A549 (cell line): ENCODE measurements at regions not wholly inside any gene's neighbourhood (a gene's known extent, or its start where the extent isn't known, plus 50 kb on each side); places are given as distances from the start of the nearest gene placed in this dataset.

ENCODE experiments used
- ATAC-seq, 2 experiments: fragments of 200-7000 bp in 1 of 2; fragments of >200 bp in 1 of 2; cut with Nextera tagmentation in 1 of 2; cut with Tn5 transposase in 1 of 2; 3 replicates each; pipeline versions ENCODE4 v1.8.0 to v1.9.1; 2018 to 2020; ENCODE audit warnings: mild to moderate bottlenecking in 1 of 2, moderate library complexity in 1 of 2
- CTCF ChIA-PET: fragments of 300-600 bp; sonication (Branson Sonifier 250); formaldehyde crosslinking; extraction: SDS; loops from one replicate; lab custom pipeline; 2021; ENCODE audit warnings: antibody characterized with exemption, inconsistent platforms; lab: Yijun Ruan, JAX
- POLR2A ChIA-PET: fragments of 350-600 bp; formaldehyde crosslinking; extraction: SDS; loops from one replicate; lab custom pipeline; 2021; ENCODE audit warnings: antibody characterized with exemption, inconsistent platforms; lab: Yijun Ruan, JAX
- DNase-seq, 2 experiments: peaks; one replicate each; pipeline versions ENCODE4 v3.0.0 to v3.0.0-alpha.2; 2011 to 2016; ENCODE audit warnings: low read depth in 1 of 2, low spot score in 1 of 2
- FAIRE-seq: peaks from 2 replicates; lab custom pipeline; 2011; peaks lifted over from hg19 to GRCh38; lab: Jason Lieb, UNC
- H3K27ac ChIP-seq, 2 experiments: fragments of >200 bp; sonication (Bioruptor Twin); formaldehyde crosslinking; 3 replicates each; pipeline ENCODE4 v1.5.1; 2016 to 2017
- H3K4me1 ChIP-seq: fragments of >200 bp; sonication (Bioruptor Twin); formaldehyde crosslinking; 3 replicates; pipeline ENCODE4 v1.6.1; 2016
- H3K4me2 ChIP-seq: fragments of >200 bp; sonication (Bioruptor Twin); formaldehyde crosslinking; 3 replicates; pipeline ENCODE4 v1.6.1; 2016
- H3K4me3 ChIP-seq: fragments of >200 bp; sonication (Bioruptor Twin); formaldehyde crosslinking; 3 replicates; pipeline ENCODE4 v1.5.1; 2016
- H3K9me3 ChIP-seq: fragments of >200 bp; sonication (Bioruptor Twin); formaldehyde crosslinking; 3 replicates; pipeline ENCODE4 v1.6.1; 2016
- BHLHE40 ChIP-seq: IDR thresholded peaks from 2 replicates; pipeline ENCODE4 v1.6.1; 2012; ENCODE audit warnings: low read depth, low read length, inconsistent platforms
- CBX2 ChIP-seq: fragments of 200-600 bp; sonication (generic); IDR thresholded peaks from 2 replicates; pipeline ENCODE4 v1.6.1; 2016; ENCODE audit warnings: low read depth, mild to moderate bottlenecking, borderline replicate concordance
- CEBPB ChIP-seq, 2 experiments: fragments of >200 bp in 1 of 2; sonication (Bioruptor Twin) in 1 of 2; formaldehyde crosslinking in 1 of 2; IDR thresholded peaks; 2 replicates each; pipeline ENCODE4 v1.6.1; 2012 to 2016
- CHD2 ChIP-seq: fragments of 150-350 bp; IDR thresholded peaks from 2 replicates; pipeline ENCODE4 v1.6.1; 2014; ENCODE audit warnings: low read length; ENCODE audit not compliant: partially characterized antibody
- EHMT2 ChIP-seq: fragments of 200-600 bp; sonication (generic); IDR thresholded peaks from 2 replicates; pipeline ENCODE4 v1.6.1; 2016; ENCODE audit warnings: antibody characterized with exemption, low read depth, mild to moderate bottlenecking, moderate library complexity
- EP300 ChIP-seq, 2 experiments: fragments of >200 bp; sonication (Bioruptor Twin); formaldehyde crosslinking; IDR thresholded peaks; 2 replicates in 1 of 2; 3 replicates in 1 of 2; pipeline ENCODE4 v1.6.1; 2016 to 2017
- ESRRA ChIP-seq: fragments of 150-350 bp; IDR thresholded peaks from 2 replicates; pipeline ENCODE4 v1.6.1; 2014; ENCODE audit warnings: mild to moderate bottlenecking, low read length, borderline replicate concordance
- FOXS1 ChIP-seq: fragments of 250-450 bp; sonication (Bioruptor Pico); IDR thresholded peaks from 2 replicates; pipeline ENCODE4 v1.5.0; 2020; ENCODE audit warnings: mild to moderate bottlenecking, moderate library complexity
- HDAC2 ChIP-seq: fragments of 200-600 bp; sonication (generic); IDR thresholded peaks from 2 replicates; pipeline ENCODE4 v1.6.1; 2016
- KDM1A ChIP-seq: fragments of 200-600 bp; sonication (generic); IDR thresholded peaks from 2 replicates; pipeline ENCODE4 v1.6.1; 2016; ENCODE audit warnings: low read depth, mild to moderate bottlenecking
- MAFK ChIP-seq: fragments of 450-650 bp; IDR thresholded peaks from 2 replicates; pipeline ENCODE4 v1.6.1; 2014; ENCODE audit not compliant: partially characterized antibody
- MYC ChIP-seq: IDR thresholded peaks from 2 replicates; pipeline ENCODE4 v1.6.1; 2012; ENCODE audit warnings: mild to moderate bottlenecking, inconsistent platforms, low read length, improper control_type of control experiment, borderline replicate concordance
- NFE2L2 ChIP-seq: fragments of 150-350 bp; conservative IDR thresholded peaks from 2 replicates; pipeline ENCODE4 v1.6.1; 2014; ENCODE audit warnings: low read length
- NPAS2 ChIP-seq: fragments of 250-450 bp; sonication (Bioruptor Pico); IDR thresholded peaks from 2 replicates; pipeline ENCODE4 v1.8.0; 2022; ENCODE audit warnings: mild to moderate bottlenecking, moderate library complexity, borderline replicate concordance
- POLR2A ChIP-seq: IDR thresholded peaks from 2 replicates; pipeline ENCODE4 v1.6.1; 2012; ENCODE audit warnings: mild to moderate bottlenecking, low read length
- POLR2AphosphoS2 ChIP-seq: conservative IDR thresholded peaks from 2 replicates; pipeline ENCODE4 v1.6.1; 2012; ENCODE audit warnings: low read length, improper control_type of control experiment, inconsistent platforms
- RARB ChIP-seq: fragments of 250-450 bp; sonication (Bioruptor Pico); IDR thresholded peaks from 2 replicates; pipeline ENCODE4 v1.8.0; 2021; ENCODE audit warnings: mild to moderate bottlenecking, moderate library complexity
- RNF2 ChIP-seq: fragments of 200-600 bp; sonication (generic); IDR thresholded peaks from 2 replicates; pipeline ENCODE4 v1.6.1; 2016; ENCODE audit warnings: low read depth, mild to moderate bottlenecking, antibody characterized with exemption, moderate library complexity, borderline replicate concordance
- SMC3 ChIP-seq: fragments of >200 bp; sonication (Bioruptor Twin); formaldehyde crosslinking; IDR thresholded peaks from 3 replicates; pipeline ENCODE4 v1.6.1; 2018; ENCODE audit warnings: inconsistent platforms
- TP53 ChIP-seq: fragments of 250-450 bp; sonication (Bioruptor Pico); IDR thresholded peaks from 2 replicates; pipeline ENCODE4 v1.5.0; 2021; ENCODE audit warnings: mild to moderate bottlenecking, moderate library complexity
- ZC3H11A ChIP-seq: fragments of 450-650 bp; IDR thresholded peaks from 2 replicates; pipeline ENCODE4 v1.6.1; 2014; ENCODE audit warnings: antibody characterized with exemption, mild to moderate bottlenecking
- ZFP36 ChIP-seq: fragments of 450-650 bp; IDR thresholded peaks from 2 replicates; pipeline ENCODE4 v1.6.1; 2014; ENCODE audit warnings: borderline replicate concordance; ENCODE audit not compliant: partially characterized antibody
- ZNF302 ChIP-seq: fragments of 250-450 bp; sonication (Bioruptor Pico); IDR thresholded peaks from 2 replicates; pipeline ENCODE4 v1.9.0; 2021; ENCODE audit warnings: inconsistent platforms, mild to moderate bottlenecking, moderate library complexity
- WGBS: methylation state at CpG from one replicate; pipeline ENCODE4 v1.1.6; 2017; ENCODE audit errors: missing lambda C conversion rate; 5-methylcytosine and 5-hydroxymethylcytosine counted together
- TF ChIP-seq, protein P1 (sequence below): fragments of >200 bp; sonication (Bioruptor Twin); formaldehyde crosslinking; IDR thresholded peaks from 3 replicates; pipeline ENCODE4 v1.6.1; 2016
- TF ChIP-seq, protein P2 (sequence below): fragments of 250-450 bp; sonication (Bioruptor Pico); IDR thresholded peaks from 2 replicates; pipeline ENCODE4 v1.5.0; 2021; ENCODE audit warnings: mild to moderate bottlenecking, moderate library complexity, borderline replicate concordance
- TF ChIP-seq, protein P3 (sequence below): fragments of 250-450 bp; sonication (Bioruptor Pico); IDR thresholded peaks from 2 replicates; pipeline ENCODE4 v1.5.0; 2020; ENCODE audit warnings: low read depth, mild to moderate bottlenecking, moderate library complexity
- TF ChIP-seq, protein P4 (sequence below): fragments of 200-600 bp; sonication (generic); IDR thresholded peaks from 2 replicates; pipeline ENCODE4 v1.6.1; 2016; ENCODE audit warnings: antibody characterized with exemption, mild to moderate bottlenecking, moderate library complexity

DNA sequence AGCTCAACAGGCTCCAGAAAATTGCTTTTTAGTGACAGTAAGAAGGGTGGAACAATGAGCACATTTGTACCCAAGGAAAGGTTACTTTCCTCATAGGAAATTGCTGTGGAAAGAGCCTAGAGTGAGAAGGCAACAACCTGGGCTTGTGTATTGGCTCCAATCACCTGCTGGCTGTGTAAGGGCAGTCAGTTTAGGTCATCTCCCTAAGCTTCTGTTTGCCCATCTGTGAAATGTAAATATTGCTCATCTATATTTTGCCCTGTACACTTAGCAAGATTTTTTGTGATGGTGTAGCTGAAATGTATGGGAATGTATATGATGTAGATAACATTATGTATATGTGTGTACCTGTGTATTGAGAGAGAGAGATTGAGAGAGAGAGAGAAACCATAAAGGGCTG is 225.2 kb upstream of the MPHOSPH6 start:
- Histone ChIP-seq H3K4me2 (no peak overlapping the region), H3K27ac (no peak overlapping the region), H3K4me1 (no peaks in the 10 kb centered on the region), H3K4me3 (no peak overlapping the region), H3K9me3 (no peaks in the 10 kb centered on the region)
- FAIRE-seq (no peak), ATAC-seq (no peak), DNase-seq (no peak)
- ChIA-PET POLR2A (no interaction called here), CTCF (no interaction called here)
- TF ChIP-seq HDAC2 (no peak), EP300 (IDR thresholded peaks at IDR 0.05) (no peak), TP53 (CRISPR knock-in tag) (no peak), NFE2L2 (no peak), CBX2 (no peak), FOXS1 (CRISPR knock-in tag) (no peak), KDM1A (no peak), RNF2 (no peak), POLR2A (no peak), POLR2AphosphoS2 (no peak)
- TF ChIP-seq, protein P1, sequence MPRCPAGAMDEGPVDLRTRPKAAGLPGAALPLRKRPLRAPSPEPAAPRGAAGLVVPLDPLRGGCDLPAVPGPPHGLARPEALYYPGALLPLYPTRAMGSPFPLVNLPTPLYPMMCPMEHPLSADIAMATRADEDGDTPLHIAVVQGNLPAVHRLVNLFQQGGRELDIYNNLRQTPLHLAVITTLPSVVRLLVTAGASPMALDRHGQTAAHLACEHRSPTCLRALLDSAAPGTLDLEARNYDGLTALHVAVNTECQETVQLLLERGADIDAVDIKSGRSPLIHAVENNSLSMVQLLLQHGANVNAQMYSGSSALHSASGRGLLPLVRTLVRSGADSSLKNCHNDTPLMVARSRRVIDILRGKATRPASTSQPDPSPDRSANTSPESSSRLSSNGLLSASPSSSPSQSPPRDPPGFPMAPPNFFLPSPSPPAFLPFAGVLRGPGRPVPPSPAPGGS, result no peak
- TF ChIP-seq, protein P2, sequence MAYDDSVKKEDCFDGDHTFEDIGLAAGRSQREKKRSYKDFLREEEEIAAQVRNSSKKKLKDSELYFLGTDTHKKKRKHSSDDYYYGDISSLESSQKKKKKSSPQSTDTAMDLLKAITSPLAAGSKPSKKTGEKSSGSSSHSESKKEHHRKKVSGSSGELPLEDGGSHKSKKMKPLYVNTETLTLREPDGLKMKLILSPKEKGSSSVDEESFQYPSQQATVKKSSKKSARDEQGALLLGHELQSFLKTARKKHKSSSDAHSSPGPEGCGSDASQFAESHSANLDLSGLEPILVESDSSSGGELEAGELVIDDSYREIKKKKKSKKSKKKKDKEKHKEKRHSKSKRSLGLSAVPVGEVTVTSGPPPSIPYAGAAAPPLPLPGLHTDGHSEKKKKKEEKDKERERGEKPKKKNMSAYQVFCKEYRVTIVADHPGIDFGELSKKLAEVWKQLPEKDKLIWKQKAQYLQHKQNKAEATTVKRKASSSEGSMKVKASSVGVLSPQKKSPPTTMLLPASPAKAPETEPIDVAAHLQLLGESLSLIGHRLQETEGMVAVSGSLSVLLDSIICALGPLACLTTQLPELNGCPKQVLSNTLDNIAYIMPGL (CRISPR knock-in tag), result no peak

DNA sequence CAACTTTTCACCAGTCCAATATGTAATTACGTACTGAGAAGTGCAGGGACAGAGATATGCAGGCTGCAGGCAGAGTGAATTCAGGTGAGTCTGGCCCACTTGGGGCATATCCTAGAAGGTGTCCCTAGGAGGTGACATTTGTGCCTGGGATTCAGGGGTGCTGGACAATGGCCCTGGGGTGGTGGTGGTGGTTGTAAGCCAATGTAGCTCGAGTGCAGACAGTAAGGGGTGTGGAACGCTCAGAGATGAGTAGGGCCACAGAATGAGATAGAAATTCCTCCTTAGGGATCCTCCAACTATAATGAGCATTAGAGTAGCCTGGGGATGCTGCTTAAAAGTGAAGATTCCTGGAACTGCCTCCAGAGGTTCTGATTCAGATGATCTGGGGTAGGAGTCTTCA is 221.7 kb upstream of the MPHOSPH6 start:
- CTCF ChIA-PET, result no interaction called here

More for the DNA sequence above, 221.7 kb upstream of the MPHOSPH6 start:
- H3K9me3 ChIP-seq, result no peaks in the 10 kb centered on the region
- FAIRE-seq (no peak), ATAC-seq (no peak), DNase-seq (no peak)
- 2% methylated on average over 3 of the region's 3 CpGs for WGBS
- no peak overlapping the region for H3K4me3 ChIP-seq
- POLR2A ChIA-PET, result no interaction called here
- TF ChIP-seq ESRRA (no peak), EHMT2 (no peak), MAFK (no peak), SMC3 (no peak), RARB (CRISPR knock-in tag) (no peak), ZC3H11A (no peak), RNF2 (no peak), BHLHE40 (no peak), CHD2 (no peak), MYC (no peak), NFE2L2 (no peak), CEBPB (IDR thresholded peaks at IDR 0.05) (no peak), ZNF302 (no peak), NPAS2 (CRISPR knock-in tag) (no peak), ZFP36 (no peak)
- TF ChIP-seq, protein P3, sequence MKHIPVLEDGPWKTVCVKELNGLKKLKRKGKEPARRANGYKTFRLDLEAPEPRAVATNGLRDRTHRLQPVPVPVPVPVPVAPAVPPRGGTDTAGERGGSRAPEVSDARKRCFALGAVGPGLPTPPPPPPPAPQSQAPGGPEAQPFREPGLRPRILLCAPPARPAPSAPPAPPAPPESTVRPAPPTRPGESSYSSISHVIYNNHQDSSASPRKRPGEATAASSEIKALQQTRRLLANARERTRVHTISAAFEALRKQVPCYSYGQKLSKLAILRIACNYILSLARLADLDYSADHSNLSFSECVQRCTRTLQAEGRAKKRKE, result no peak
- TF ChIP-seq, protein P4, sequence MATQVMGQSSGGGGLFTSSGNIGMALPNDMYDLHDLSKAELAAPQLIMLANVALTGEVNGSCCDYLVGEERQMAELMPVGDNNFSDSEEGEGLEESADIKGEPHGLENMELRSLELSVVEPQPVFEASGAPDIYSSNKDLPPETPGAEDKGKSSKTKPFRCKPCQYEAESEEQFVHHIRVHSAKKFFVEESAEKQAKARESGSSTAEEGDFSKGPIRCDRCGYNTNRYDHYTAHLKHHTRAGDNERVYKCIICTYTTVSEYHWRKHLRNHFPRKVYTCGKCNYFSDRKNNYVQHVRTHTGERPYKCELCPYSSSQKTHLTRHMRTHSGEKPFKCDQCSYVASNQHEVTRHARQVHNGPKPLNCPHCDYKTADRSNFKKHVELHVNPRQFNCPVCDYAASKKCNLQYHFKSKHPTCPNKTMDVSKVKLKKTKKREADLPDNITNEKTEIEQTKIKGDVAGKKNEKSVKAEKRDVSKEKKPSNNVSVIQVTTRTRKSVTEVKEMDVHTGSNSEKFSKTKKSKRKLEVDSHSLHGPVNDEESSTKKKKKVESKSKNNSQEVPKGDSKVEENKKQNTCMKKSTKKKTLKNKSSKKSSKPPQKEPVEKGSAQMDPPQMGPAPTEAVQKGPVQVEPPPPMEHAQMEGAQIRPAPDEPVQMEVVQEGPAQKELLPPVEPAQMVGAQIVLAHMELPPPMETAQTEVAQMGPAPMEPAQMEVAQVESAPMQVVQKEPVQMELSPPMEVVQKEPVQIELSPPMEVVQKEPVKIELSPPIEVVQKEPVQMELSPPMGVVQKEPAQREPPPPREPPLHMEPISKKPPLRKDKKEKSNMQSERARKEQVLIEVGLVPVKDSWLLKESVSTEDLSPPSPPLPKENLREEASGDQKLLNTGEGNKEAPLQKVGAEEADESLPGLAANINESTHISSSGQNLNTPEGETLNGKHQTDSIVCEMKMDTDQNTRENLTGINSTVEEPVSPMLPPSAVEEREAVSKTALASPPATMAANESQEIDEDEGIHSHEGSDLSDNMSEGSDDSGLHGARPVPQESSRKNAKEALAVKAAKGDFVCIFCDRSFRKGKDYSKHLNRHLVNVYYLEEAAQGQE, result no peak
- H3K4me2 ChIP-seq, result no peak overlapping the region
- H3K4me1 ChIP-seq, result no peaks in the 10 kb centered on the region
- H3K27ac ChIP-seq, result no peak overlapping the region
